Gastroesophageal sphincter (tissue), 3 donors: ENCODE measurements at regions not wholly inside any gene's neighbourhood (a gene's known extent, or its start where the extent isn't known, plus 50 kb on each side); places are given as distances from the start of the nearest gene placed in this dataset.

ENCODE experiments used
- POLR2A ChIP-seq, 2 donors: fragments of 450-650 bp; IDR thresholded peaks; one replicate each; pipeline ENCODE4 v1.6.1; 2017; ENCODE audit warnings: antibody characterized with exemption in 2 of 2, mild to moderate bottlenecking in 2 of 2, moderate library complexity in 1 of 2
- POLR2AphosphoS5 ChIP-seq: sonication (generic); formaldehyde crosslinking; IDR thresholded peaks from one replicate; pipeline ENCODE4 v1.6.1; 2017; ENCODE audit warnings: antibody characterized with exemption
- TF ChIP-seq, protein P1 (sequence below), 4 experiments: fragments of 200-600 bp in 2 of 4; fragments of 450-650 bp in 2 of 4; sonication (generic) in 1 of 4; IDR thresholded peaks; one replicate each; pipeline ENCODE4 v1.5.1; 2017 to 2019; ENCODE audit warnings: antibody characterized with exemption in 4 of 4, mild to moderate bottlenecking in 2 of 4, moderate library complexity in 2 of 4

DNA sequence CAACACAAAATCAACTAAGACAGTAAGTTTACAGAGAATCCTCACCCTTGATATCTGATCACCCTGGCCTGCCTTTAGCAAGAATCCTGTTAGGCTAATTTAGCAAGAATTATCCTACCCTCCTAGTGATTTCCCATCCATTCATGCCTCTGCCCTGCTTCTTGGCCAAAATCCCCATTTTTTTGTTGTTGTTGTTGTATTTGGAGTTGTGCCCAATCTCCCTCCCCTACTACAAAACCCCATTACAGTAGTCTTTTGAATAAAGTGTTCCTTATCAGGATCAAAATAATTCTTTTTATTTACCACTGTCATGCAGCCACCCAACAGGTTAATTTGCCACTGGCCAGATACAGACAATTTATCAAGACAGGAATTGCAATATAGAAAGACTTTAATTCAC, 58.5 kb upstream of the CLINT1 start:
- TF ChIP-seq, protein P1, sequence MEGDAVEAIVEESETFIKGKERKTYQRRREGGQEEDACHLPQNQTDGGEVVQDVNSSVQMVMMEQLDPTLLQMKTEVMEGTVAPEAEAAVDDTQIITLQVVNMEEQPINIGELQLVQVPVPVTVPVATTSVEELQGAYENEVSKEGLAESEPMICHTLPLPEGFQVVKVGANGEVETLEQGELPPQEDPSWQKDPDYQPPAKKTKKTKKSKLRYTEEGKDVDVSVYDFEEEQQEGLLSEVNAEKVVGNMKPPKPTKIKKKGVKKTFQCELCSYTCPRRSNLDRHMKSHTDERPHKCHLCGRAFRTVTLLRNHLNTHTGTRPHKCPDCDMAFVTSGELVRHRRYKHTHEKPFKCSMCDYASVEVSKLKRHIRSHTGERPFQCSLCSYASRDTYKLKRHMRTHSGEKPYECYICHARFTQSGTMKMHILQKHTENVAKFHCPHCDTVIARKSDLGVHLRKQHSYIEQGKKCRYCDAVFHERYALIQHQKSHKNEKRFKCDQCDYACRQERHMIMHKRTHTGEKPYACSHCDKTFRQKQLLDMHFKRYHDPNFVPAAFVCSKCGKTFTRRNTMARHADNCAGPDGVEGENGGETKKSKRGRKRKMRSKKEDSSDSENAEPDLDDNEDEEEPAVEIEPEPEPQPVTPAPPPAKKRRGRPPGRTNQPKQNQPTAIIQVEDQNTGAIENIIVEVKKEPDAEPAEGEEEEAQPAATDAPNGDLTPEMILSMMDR (IDR thresholded peaks at IDR 0.05): no peak
- TF ChIP-seq POLR2AphosphoS5 (no peak), POLR2A (IDR thresholded peaks at IDR 0.05) (no peak)
